CD8-positive, alpha-beta memory T cell (primary cell): ENCODE measurements at regions not wholly inside any gene's neighbourhood (a gene's known extent, or its start where the extent isn't known, plus 50 kb on each side); places are given as distances from the start of the nearest gene placed in this dataset.
A peak's percentile ranks its signal among the peaks of the same experiment; 100 is the strongest.

Experiments used
- CTCF ChIA-PET: fragments of 350-600 bp; sonication (Branson Sonifier 250); formaldehyde crosslinking; loops from one replicate; lab custom pipeline; 2021; ENCODE audit warnings: antibody characterized with exemption; lab: Charles Lee
- POLR2A ChIA-PET: fragments of 350-600 bp; sonication (Branson Sonifier 250); formaldehyde crosslinking; loops from one replicate; lab custom pipeline; 2021; ENCODE audit warnings: antibody characterized with exemption; lab: Charles Lee
- DNase-seq, 5 donors: peaks; one replicate each; pipeline versions ENCODE4 v3.0.0 to v3.0.0-alpha.2; 2020 to 2022; ENCODE audit warnings: mixed read lengths in 1 of 5
- H3K27ac ChIP-seq: one replicate; pipeline ENCODE4 v1.7.0; 2013; ENCODE audit warnings: low read depth, mild to moderate bottlenecking, low read length, moderate library complexity
- H3K27me3 ChIP-seq: 2 replicates; pipeline ENCODE4 v1.7.0; 2013; ENCODE audit warnings: low read length, mild to moderate bottlenecking; ENCODE audit not compliant: insufficient read depth, poor library complexity, severe bottlenecking
- H3K36me3 ChIP-seq: 2 replicates; pipeline ENCODE4 v1.7.0; 2013; ENCODE audit warnings: mild to moderate bottlenecking, low read length, moderate library complexity; ENCODE audit not compliant: insufficient read depth
- H3K4me1 ChIP-seq: 2 replicates; pipeline ENCODE4 v1.7.0; 2013; ENCODE audit warnings: mild to moderate bottlenecking, low read length, moderate library complexity; ENCODE audit not compliant: insufficient read depth
- H3K4me3 ChIP-seq: 2 replicates; pipeline ENCODE4 v1.7.0; 2013; ENCODE audit warnings: mild to moderate bottlenecking, low read length
- H3K9me3 ChIP-seq: 2 replicates; pipeline ENCODE4 v1.7.0; 2013; ENCODE audit warnings: mild to moderate bottlenecking, low read length
- H3K27ac Mint-ChIP-seq, 8 donors: one replicate each; pipeline ENCODE4 v1.8.0; 2020 to 2021; ENCODE audit warnings: mixed read lengths in 8 of 8, mild to moderate bottlenecking in 6 of 8, inconsistent platforms in 3 of 8, moderate library complexity in 3 of 8
- H3K27me3 Mint-ChIP-seq, 2 donors: one replicate each; pipeline ENCODE4 v1.8.0; 2020 to 2021; ENCODE audit warnings: mixed read lengths in 2 of 2, mild to moderate bottlenecking in 1 of 2, moderate library complexity in 1 of 2
- H3K36me3 Mint-ChIP-seq, 3 donors: one replicate each; pipeline ENCODE4 v1.8.0; 2020 to 2021; ENCODE audit warnings: mixed read lengths in 3 of 3, inconsistent platforms in 1 of 3, mild to moderate bottlenecking in 1 of 3
- H3K4me1 Mint-ChIP-seq, 3 donors: one replicate each; pipeline ENCODE4 v1.8.0; 2020 to 2021; ENCODE audit warnings: mixed read lengths in 3 of 3, inconsistent platforms in 1 of 3, mild to moderate bottlenecking in 1 of 3
- H3K4me3 Mint-ChIP-seq, 7 donors: one replicate each; pipeline ENCODE4 v1.8.0; 2020 to 2021; ENCODE audit warnings: mixed read lengths in 7 of 7, mild to moderate bottlenecking in 6 of 7, moderate library complexity in 4 of 7, inconsistent platforms in 2 of 7
- H3K9me3 Mint-ChIP-seq, 5 donors: one replicate each; pipeline ENCODE4 v1.8.0; 2020 to 2022; ENCODE audit warnings: mixed read lengths in 5 of 5, mild to moderate bottlenecking in 3 of 5, moderate library complexity in 2 of 5, inconsistent platforms in 1 of 5

- no peak overlapping the region for H3K27ac Mint-ChIP-seq
- no peaks in the 10 kb centered on the region for H3K9me3 ChIP-seq
- H3K4me1 Mint-ChIP-seq = peaks cover 0 to 4% (median 0%) of the 10 kb centered on the region in 3 donors
- H3K27me3 Mint-ChIP-seq = peaks cover 5 to 11% of the 10 kb centered on the region in 2 donors
- H3K36me3 Mint-ChIP-seq = no peaks in the 10 kb centered on the region
- no peaks in the 10 kb centered on the region for H3K4me1 ChIP-seq
- ChIA-PET CTCF (no interaction called here), POLR2A (no interaction called here)
- no peak for DNase-seq
- H3K4me3 Mint-ChIP-seq = no peak overlapping the region
- H3K4me3 ChIP-seq = no peak overlapping the region
- H3K27ac ChIP-seq = no peak overlapping the region
- no peaks in the 10 kb centered on the region for H3K9me3 Mint-ChIP-seq
- H3K27me3 ChIP-seq = no peaks in the 10 kb centered on the region
- no peaks in the 10 kb centered on the region for H3K36me3 ChIP-seq
Observed at GRCh38 chr6:4586469-4586859, 189.7 kb upstream of the CDYL start.

GRCh38 chr6:4585682-4586468, 190.3 kb upstream of the CDYL start:
- Mint-ChIP-seq H3K36me3 (no peaks in the 10 kb centered on the region), H3K27me3 (peaks cover 5% of the 10 kb centered on the region in 2 donors), H3K27ac (no peak overlapping the region), H3K4me3 (no peak overlapping the region), H3K4me1 (peaks cover 0 to 4% (median 0%) of the 10 kb centered on the region in 3 donors), H3K9me3 (no peaks in the 10 kb centered on the region)
- Histone ChIP-seq H3K9me3 (no peaks in the 10 kb centered on the region), H3K4me1 (no peaks in the 10 kb centered on the region), H3K4me3 (no peak overlapping the region), H3K36me3 (no peaks in the 10 kb centered on the region), H3K27me3 (no peaks in the 10 kb centered on the region), H3K27ac (no peak overlapping the region)
- no peak for DNase-seq
- ChIA-PET CTCF (no interaction called here), POLR2A (no interaction called here)

- no peak overlapping the region for H3K27ac Mint-ChIP-seq
- POLR2A ChIA-PET = no interaction called here
- peaks cover 0 to 4% (median 0%) of the 10 kb centered on the region in 3 donors for H3K4me1 Mint-ChIP-seq
- H3K4me3 Mint-ChIP-seq = no peak overlapping the region
- H3K36me3 ChIP-seq = no peaks in the 10 kb centered on the region
- H3K9me3 ChIP-seq = no peaks in the 10 kb centered on the region
- no peak overlapping the region for H3K27ac ChIP-seq
- H3K4me1 ChIP-seq = no peaks in the 10 kb centered on the region
- no peaks in the 10 kb centered on the region for H3K36me3 Mint-ChIP-seq
- H3K4me3 ChIP-seq = no peak overlapping the region
- H3K27me3 Mint-ChIP-seq = peaks cover 6 to 11% of the 10 kb centered on the region in 2 donors
- H3K27me3 ChIP-seq = no peaks in the 10 kb centered on the region
- DNase-seq = no peak
- CTCF ChIA-PET = no interaction called here
- no peaks in the 10 kb centered on the region for H3K9me3 Mint-ChIP-seq
Observed at GRCh38 chr6:4584801-4585200, 191.4 kb upstream of the CDYL start.

DNA sequence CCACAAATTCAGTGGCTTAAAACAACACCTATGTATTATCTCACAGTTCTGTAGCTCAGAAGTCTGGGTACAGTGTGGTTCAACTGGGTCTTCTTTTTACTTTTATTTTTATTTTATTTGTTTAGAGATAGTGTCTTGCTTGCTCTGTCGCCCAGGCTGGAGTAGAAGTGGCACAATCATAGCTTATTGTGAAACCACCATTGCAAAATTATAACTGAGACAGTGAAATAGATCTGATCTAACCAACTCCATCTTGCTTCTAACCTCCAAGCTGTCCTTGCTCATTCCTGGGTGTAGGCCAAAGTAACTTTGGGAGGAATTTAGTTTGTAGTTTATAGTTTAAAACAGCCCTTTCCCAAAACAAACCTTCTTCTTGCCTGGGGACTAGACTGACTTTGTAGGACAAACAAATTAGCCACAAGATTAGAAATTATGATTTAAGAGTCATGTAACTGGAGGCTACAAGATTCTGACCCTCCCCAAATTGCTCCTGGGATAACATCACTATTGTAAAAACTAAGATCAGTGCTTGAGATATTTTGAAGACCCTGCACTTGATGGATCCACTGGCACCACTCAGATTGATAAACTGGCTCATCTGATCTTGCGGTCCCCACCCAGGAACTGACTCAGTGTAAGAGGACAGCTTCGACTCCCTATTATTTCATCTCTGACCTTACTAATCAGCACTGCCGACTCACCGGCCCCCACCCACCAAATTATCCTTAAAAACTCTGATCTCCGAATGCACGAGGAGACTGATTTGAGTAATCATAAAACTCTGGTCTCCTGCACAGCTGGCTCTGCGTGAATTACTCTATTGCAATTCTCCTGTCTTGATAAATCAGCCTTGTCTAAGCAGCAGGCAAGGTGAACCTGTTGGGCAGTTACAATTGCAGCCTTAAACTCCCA, 193.4 kb upstream of the CDYL start:
- no peaks in the 10 kb centered on the region for H3K4me1 ChIP-seq
- CTCF ChIA-PET = no interaction called here
- POLR2A ChIA-PET = no interaction called here
- H3K27me3 ChIP-seq = no peaks in the 10 kb centered on the region
- no peaks in the 10 kb centered on the region for H3K36me3 ChIP-seq
- Mint-ChIP-seq H3K9me3 (no peaks in the 10 kb centered on the region), H3K36me3 (no peaks in the 10 kb centered on the region), H3K4me1 (peaks cover 0 to 4% (median 0%) of the 10 kb centered on the region in 3 donors), H3K4me3 (no peak overlapping the region), H3K27me3 (peaks cover 14 to 21% of the 10 kb centered on the region in 2 donors), H3K27ac (no peak overlapping the region)
- H3K9me3 ChIP-seq = no peaks in the 10 kb centered on the region
- no peak for DNase-seq
- no peak overlapping the region for H3K27ac ChIP-seq
- H3K4me3 ChIP-seq = no peak overlapping the region

DNA sequence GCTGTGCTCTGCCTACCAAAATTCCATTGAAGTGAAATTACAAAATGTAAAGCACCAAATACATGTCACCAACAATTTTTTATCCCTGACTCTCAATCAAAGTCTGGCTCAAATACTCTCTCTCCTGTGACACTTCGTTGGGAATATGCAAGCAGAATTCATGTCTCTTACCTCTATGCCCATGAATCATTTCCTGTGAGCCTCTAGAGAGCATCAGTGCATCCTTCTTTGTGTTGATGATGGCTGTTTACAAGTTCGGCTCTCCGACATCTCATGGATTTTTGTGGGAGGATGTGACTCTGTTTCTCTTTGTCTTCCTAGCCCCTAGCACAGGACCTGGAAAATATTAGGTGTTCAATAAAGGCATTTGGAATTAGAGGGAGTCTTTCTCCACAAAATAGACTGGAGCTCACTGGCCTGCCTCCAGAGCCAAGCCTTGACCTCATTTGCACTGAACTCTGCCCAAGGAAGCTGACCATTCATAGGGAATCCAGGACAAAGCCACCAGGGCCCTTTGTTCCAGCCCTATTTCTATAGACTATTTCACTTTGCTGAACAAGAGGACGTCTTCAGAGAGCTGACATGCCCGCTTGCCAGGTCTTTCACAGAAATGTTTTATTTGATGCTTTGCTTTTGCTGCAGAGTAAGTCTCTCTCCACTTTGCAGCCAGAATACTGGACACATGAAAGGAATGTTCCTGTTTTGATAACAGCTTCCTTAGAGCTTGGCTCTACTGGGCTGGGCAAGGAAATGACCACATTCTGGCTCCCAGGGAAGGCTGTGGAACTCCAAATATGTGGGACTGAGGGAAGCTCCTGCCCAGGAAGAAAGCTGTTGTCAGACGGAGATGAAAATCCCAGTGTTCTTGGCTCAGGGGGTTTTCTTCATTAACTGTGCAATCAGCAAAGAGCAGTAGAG, 194.5 kb upstream of the CDYL start:
- POLR2A ChIA-PET = no interaction called here

GRCh38 chr6:4580361-4580760, 195.8 kb upstream of the CDYL start:
- Mint-ChIP-seq H3K4me3 (no peak overlapping the region), H3K9me3 (peaks cover 0 to 2% (median 0%) of the 10 kb centered on the region in 5 donors), H3K4me1 (peaks cover 0 to 4% (median 0%) of the 10 kb centered on the region in 3 donors), H3K27me3 (peaks cover 12 to 39% of the 10 kb centered on the region in 2 donors), H3K36me3 (peaks cover 0 to 4% (median 0%) of the 10 kb centered on the region in 3 donors), H3K27ac (no peak overlapping the region)
- H3K4me3 ChIP-seq = no peak overlapping the region
- CTCF ChIA-PET = no interaction called here
- POLR2A ChIA-PET = no interaction called here
- H3K27ac ChIP-seq = no peak overlapping the region
- no peaks in the 10 kb centered on the region for H3K27me3 ChIP-seq
- DNase-seq = no peak
- no peaks in the 10 kb centered on the region for H3K36me3 ChIP-seq
- no peaks in the 10 kb centered on the region for H3K9me3 ChIP-seq
- H3K4me1 ChIP-seq = no peaks in the 10 kb centered on the region

More for the DNA sequence above, 194.5 kb upstream of the CDYL start:
- H3K36me3 Mint-ChIP-seq = no peaks in the 10 kb centered on the region
- peaks cover 12 to 27% of the 10 kb centered on the region in 2 donors for H3K27me3 Mint-ChIP-seq
- Histone ChIP-seq H3K4me1 (no peaks in the 10 kb centered on the region), H3K4me3 (no peak overlapping the region), H3K9me3 (no peaks in the 10 kb centered on the region), H3K27me3 (no peaks in the 10 kb centered on the region), H3K27ac (no peak overlapping the region), H3K36me3 (no peaks in the 10 kb centered on the region)
- CTCF ChIA-PET = no interaction called here
- no peaks in the 10 kb centered on the region for H3K9me3 Mint-ChIP-seq
- peaks cover 0 to 4% (median 0%) of the 10 kb centered on the region in 3 donors for H3K4me1 Mint-ChIP-seq
- DNase-seq = no peak
- no peak overlapping the region for H3K4me3 Mint-ChIP-seq
- no peak overlapping the region for H3K27ac Mint-ChIP-seq

DNA sequence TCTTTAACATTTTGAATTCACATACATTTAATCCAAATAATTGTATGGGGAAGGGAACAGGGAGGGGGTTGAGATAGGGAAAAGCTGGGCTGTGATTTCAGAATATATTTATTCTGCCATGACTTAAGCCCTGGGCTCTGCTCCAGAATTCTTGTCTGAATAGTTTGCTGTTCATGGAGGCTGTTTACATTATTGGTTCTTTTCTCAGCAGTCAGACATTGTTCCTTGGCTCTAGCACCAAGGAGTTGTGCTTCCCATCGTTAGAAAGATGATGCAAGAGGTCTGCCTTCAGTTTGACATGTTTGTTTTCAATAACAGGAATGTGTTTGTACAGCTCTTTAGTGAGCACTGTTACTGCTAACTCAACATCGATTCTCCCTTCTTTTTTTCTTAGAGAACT, 198.8 kb upstream of the CDYL start:
- no peaks in the 10 kb centered on the region for H3K4me1 Mint-ChIP-seq
- no peaks in the 10 kb centered on the region for H3K4me1 ChIP-seq
- POLR2A ChIA-PET = no interaction called here
- H3K4me3 Mint-ChIP-seq = no peak overlapping the region
- peaks cover 0 to 7% (median 2%) of the 10 kb centered on the region in 5 donors for H3K9me3 Mint-ChIP-seq
- H3K36me3 ChIP-seq = no peaks in the 10 kb centered on the region
- CTCF ChIA-PET = no interaction called here
- H3K27me3 Mint-ChIP-seq = peaks cover 10 to 34% of the 10 kb centered on the region in 2 donors
- DNase-seq = no peak
- H3K27ac Mint-ChIP-seq = peak overlapping the region in 1 of 8 donors; percentile 28
- no peaks in the 10 kb centered on the region for H3K27me3 ChIP-seq
- H3K4me3 ChIP-seq = no peak overlapping the region
- H3K36me3 Mint-ChIP-seq = peaks cover 0 to 4% (median 0%) of the 10 kb centered on the region in 3 donors
- no peaks in the 10 kb centered on the region for H3K9me3 ChIP-seq
- no peak overlapping the region for H3K27ac ChIP-seq
